BLaER1 (cell line): ENCODE measurements at regions not wholly inside any gene's neighbourhood (a gene's known extent, or its start where the extent isn't known, plus 50 kb on each side); places are given as distances from the start of the nearest gene placed in this dataset.

Experiments used
- H3K27ac ChIP-seq: shearing (Covaris generic); formaldehyde crosslinking; 2 replicates; pipeline ENCODE4 v1.8.1; 2022
- H3K27me3 ChIP-seq: shearing (Covaris generic); formaldehyde crosslinking; 2 replicates; pipeline ENCODE4 v1.8.1; 2022
- H3K36me3 ChIP-seq: shearing (Covaris generic); formaldehyde crosslinking; 2 replicates; pipeline ENCODE4 v1.8.1; 2022
- H3K4me1 ChIP-seq: shearing (Covaris generic); formaldehyde crosslinking; 2 replicates; pipeline ENCODE4 v1.8.1; 2022
- H3K4me2 ChIP-seq: shearing (Covaris generic); formaldehyde crosslinking; 2 replicates; pipeline ENCODE4 v1.8.1; 2022
- H3K4me3 ChIP-seq: shearing (Covaris generic); formaldehyde crosslinking; 2 replicates; pipeline ENCODE4 v1.8.1; 2022
- H3K9ac ChIP-seq: shearing (Covaris generic); formaldehyde crosslinking; 2 replicates; pipeline ENCODE4 v1.8.1; 2022
- H3K9me3 ChIP-seq: shearing (Covaris generic); formaldehyde crosslinking; 2 replicates; pipeline ENCODE4 v1.8.1; 2022
- H4K20me1 ChIP-seq: shearing (Covaris generic); formaldehyde crosslinking; 2 replicates; pipeline ENCODE4 v1.8.1; 2022
- Cebpa-rat ChIP-seq: shearing (Covaris generic); IDR thresholded peaks from 2 replicates; pipeline ENCODE4 v1.8.1; 2022

DNA sequence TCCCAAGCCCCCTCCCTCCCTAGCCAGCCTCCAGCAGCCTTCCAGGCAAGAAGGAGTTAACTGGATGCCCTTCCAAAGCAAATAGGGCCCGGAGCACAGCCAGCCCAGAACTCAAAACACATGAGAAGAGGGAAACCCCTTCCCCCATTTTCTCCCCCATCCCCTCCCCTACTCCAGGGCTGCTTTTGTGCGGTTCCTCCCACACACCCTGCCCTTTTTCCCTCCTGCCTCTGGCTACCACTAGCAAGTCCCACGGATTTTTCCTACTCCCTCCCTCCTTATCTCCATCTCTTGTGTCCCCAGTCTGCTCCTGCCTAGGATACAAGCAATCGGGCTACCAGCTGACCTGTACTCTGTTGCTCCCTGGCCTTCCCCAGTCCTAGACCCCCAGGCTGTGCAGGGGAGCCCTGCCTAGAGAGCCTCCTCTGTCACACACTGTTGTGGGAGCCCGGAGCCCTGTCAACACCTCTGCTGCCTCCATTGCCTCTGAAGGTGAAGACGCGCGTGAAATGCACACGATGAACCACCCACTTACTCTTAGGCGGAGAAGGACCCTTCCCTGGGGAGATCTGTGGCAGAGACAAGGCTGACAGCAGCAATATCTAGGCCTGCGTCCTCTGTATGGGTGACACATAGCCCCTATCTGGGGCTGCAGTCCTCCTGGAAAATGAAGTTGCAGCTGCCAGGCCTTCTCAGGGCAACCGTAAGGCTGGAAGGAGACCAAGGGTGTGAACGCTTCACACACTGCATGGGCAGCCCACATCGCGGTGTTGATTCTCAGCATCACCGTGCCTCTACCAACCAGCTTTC, 282.8 kb downstream of the MN1 start:
- Histone ChIP-seq H3K27ac (no peak overlapping the region), H4K20me1 (no peaks in the 10 kb centered on the region), H3K9me3 (no peaks in the 10 kb centered on the region), H3K9ac (no peak overlapping the region), H3K4me2 (no peak overlapping the region), H3K4me1 (peaks cover 24% of the 10 kb centered on the region), H3K27me3 (no peaks in the 10 kb centered on the region), H3K4me3 (no peak overlapping the region), H3K36me3 (no peaks in the 10 kb centered on the region)
- TF ChIP-seq Cebpa-rat = no peak

DNA sequence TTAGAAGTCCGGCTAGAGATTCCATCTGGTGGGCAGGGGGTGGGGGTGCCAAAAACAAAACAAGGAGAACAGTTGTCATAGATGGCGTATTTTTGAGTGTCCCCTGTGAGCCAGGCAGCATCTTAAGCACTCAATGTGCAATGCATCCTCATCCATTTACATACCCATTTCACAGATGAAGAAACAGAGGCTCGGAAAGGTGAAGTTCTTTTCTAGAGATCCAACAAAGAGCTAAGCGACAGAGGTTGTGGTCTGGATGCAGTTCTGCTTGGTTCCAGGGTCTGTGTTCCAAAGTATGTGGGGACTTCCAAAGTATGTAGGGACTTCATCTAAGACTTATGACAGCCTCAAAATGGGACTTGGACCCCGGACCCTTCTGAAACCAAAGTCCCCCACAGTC, 277.8 kb downstream of the MN1 start:
- H3K4me3 ChIP-seq = no peak overlapping the region
- no peak overlapping the region for H3K27ac ChIP-seq
- no peaks in the 10 kb centered on the region for H4K20me1 ChIP-seq
- no peaks in the 10 kb centered on the region for H3K36me3 ChIP-seq
- TF ChIP-seq Cebpa-rat = no peak
- H3K4me1 ChIP-seq = peaks cover 23% of the 10 kb centered on the region
- H3K27me3 ChIP-seq = no peaks in the 10 kb centered on the region
- 0 out of 2 replicates have a peak overlapping the region, but pooled peaks have one; percentile 40 for H3K4me2 ChIP-seq
- no peaks in the 10 kb centered on the region for H3K9me3 ChIP-seq
- no peak overlapping the region for H3K9ac ChIP-seq

DNA sequence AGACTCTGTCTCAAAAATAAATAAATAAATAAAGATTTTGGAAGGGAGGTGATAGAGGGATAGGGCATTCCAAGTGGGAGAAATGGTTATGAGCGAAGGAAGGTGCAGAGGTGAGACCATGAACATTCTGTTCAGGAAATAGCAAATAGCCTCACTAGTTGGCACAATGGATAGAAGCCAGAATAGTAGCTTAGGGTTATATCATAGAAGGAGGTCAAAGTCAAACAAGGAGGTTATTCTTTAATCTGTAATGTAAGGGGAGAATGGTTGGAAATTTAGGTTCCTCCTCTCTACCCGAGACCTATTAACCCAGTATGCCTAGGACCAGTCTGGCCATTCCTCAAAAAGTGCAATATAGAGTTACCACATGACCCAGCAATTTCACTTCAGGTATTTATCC, 275.8 kb downstream of the MN1 start:
- Histone ChIP-seq H3K4me2 (no peak overlapping the region), H3K4me1 (peaks cover 28% of the 10 kb centered on the region)

DNA sequence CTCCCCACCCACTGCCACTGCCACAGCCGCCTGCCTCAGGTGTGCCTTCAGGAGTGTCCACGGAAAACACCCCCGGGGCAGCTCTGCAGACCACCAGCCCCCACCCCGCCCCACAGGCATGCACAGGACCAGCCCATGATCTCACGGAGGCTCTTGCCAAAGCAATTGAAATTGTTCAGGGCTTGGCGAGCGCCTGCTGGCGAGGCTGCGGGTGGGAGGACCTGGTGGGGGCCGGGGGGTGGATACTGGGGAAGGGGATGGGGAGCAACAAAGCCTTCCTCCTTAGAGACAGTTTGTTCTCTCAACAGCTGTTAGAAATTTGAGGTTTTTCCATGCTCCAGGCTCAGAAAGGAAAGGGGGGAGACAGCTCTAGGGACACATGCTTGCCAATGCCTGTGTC, 274.7 kb downstream of the MN1 start:
- H3K9me3 ChIP-seq = no peaks in the 10 kb centered on the region
- no peak overlapping the region for H3K4me3 ChIP-seq
- no peak overlapping the region for H3K27ac ChIP-seq
- no peak overlapping the region for H3K4me2 ChIP-seq
- TF ChIP-seq Cebpa-rat = no peak
- no peak overlapping the region for H3K9ac ChIP-seq
- no peaks in the 10 kb centered on the region for H3K27me3 ChIP-seq
- no peaks in the 10 kb centered on the region for H3K36me3 ChIP-seq
- H4K20me1 ChIP-seq = no peaks in the 10 kb centered on the region
- peaks cover 28% of the 10 kb centered on the region for H3K4me1 ChIP-seq

More for the DNA sequence above, 275.8 kb downstream of the MN1 start:
- Histone ChIP-seq H3K36me3 (no peaks in the 10 kb centered on the region), H3K4me3 (no peak overlapping the region), H3K27me3 (no peaks in the 10 kb centered on the region), H4K20me1 (no peaks in the 10 kb centered on the region), H3K27ac (no peak overlapping the region), H3K9me3 (no peaks in the 10 kb centered on the region), H3K9ac (no peak overlapping the region)
- TF ChIP-seq Cebpa-rat = no peak

DNA sequence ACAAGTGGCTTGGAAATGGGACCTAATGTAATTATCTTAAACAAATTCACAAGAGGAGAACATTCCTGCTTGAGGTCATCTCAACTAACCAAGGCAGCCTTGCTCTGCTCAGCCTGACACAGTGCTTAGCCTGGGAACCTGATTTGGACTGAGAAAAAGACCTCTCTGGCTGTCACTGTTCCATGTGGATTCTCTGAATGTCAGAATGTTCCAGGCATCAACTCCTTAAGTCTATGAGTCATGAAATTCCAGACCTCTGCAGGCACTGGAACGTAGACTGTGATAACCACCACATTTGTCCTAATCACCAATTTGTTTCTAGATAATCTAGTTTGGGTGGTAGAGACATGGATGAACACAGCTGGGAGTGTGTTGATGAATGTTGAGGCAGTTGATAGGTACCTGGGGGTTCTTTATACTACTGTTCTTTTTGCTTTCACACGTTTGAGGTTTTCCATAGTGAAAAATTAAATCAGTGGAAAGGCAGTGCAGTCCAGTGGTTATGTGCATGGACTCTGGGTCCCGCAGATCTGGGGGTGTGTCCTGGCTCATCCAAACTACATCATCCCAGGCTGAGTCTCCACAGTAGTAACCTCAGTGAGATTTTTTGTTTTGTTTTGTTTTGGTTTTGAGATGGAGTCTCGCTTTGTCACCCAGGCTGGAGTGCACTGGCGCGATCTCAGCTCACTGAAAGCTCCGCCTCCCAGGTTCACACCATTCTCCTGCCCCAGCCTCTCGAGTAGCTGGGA, 269.6 kb downstream of the MN1 start:
- no peaks in the 10 kb centered on the region for H3K9me3 ChIP-seq
- H3K4me2 ChIP-seq = no peak overlapping the region
- H3K9ac ChIP-seq = no peak overlapping the region
- peaks cover 15% of the 10 kb centered on the region for H3K4me1 ChIP-seq
- no peaks in the 10 kb centered on the region for H3K27me3 ChIP-seq
- H3K4me3 ChIP-seq = no peak overlapping the region
- H3K36me3 ChIP-seq = no peaks in the 10 kb centered on the region
- no peak overlapping the region for H3K27ac ChIP-seq
- TF ChIP-seq Cebpa-rat = no peak
- no peaks in the 10 kb centered on the region for H4K20me1 ChIP-seq

DNA sequence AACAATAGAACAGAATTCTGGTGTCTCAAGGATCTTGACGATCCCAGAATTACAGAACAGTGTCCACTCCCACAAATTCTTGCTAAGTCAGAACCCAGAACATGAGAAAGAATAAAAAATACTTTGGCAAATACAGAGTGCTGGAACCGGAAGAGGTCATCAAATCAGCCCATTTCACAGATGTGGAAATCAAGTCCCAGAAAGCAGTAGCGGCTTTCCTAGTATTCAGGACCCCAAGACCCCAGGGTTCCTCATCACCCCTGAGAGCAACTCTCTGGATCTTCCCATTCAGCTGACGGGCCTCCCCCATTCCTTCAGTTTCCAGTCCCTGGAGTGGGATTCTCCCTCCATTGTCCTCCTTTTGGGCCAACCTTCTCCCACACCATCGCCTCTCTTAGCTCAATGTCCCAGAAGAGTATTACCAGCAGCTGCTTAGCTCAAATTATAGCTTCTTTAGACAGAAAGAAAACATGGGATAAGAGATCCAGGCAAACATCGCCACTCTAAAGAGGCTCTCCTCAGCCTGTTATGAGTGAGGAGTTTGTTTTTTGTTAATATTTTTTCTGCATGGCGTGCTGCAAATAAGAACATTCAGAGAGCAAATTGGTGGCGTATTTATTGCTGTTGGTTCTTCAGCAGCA, 268.3 kb downstream of the MN1 start:
- Histone ChIP-seq H3K9ac (no peak overlapping the region), H3K9me3 (no peaks in the 10 kb centered on the region), H4K20me1 (no peaks in the 10 kb centered on the region), H3K27me3 (no peaks in the 10 kb centered on the region), H3K27ac (no peak overlapping the region), H3K4me2 (no peak overlapping the region), H3K4me3 (no peak overlapping the region), H3K36me3 (no peaks in the 10 kb centered on the region), H3K4me1 (peaks cover 20% of the 10 kb centered on the region)
- no peak for TF ChIP-seq Cebpa-rat

DNA sequence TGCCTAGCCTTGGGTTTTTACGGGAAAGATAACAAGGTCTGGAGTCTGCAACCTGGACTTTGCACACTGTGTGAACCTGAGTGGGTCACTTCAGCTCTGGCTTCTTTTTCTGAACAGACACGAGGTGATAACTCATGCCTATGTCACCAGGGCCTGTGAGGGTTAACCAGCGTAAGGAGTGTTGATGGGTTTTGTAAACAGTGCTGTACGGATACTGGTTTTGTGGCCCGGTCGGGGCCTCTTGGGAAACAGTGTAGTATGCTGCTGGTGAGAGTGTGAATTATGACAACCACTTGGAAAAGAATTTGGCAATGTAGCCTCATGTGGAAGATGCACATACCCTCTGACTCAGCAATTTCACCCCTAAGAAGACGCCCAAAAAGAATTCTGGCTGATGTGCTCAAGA, 266.8 kb downstream of the MN1 start:
- no peak for TF ChIP-seq Cebpa-rat
- Histone ChIP-seq H4K20me1 (no peaks in the 10 kb centered on the region), H3K27ac (no peak overlapping the region), H3K4me2 (no peak overlapping the region), H3K9ac (no peak overlapping the region), H3K4me1 (peaks cover 10% of the 10 kb centered on the region), H3K4me3 (no peak overlapping the region), H3K9me3 (no peaks in the 10 kb centered on the region), H3K36me3 (no peaks in the 10 kb centered on the region), H3K27me3 (no peaks in the 10 kb centered on the region)

DNA sequence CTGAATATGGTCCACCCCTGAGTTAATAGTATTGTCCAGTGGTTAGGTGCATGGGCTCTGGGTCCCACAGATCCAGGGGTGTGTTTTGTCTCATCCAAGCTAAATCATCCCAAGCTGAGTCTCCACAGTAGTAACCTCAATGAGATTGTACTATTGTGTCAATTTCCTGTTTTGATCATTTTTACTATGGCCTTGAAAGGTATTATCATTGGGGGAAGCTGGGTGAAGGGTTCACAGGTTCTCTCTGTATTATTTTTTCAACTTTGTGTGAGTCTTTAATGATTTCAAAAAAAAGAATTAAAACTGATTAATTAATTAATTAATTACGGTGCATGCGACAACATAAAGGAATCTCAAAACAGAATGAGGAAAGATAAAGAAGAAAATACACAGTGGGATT, 266.1 kb downstream of the MN1 start:
- H3K36me3 ChIP-seq = no peaks in the 10 kb centered on the region
- no peak overlapping the region for H3K4me3 ChIP-seq
- no peaks in the 10 kb centered on the region for H3K9me3 ChIP-seq
- no peak overlapping the region for H3K27ac ChIP-seq
- no peaks in the 10 kb centered on the region for H4K20me1 ChIP-seq
- no peak overlapping the region for H3K9ac ChIP-seq
- H3K4me1 ChIP-seq = peaks cover 10% of the 10 kb centered on the region
- no peak overlapping the region for H3K4me2 ChIP-seq
- H3K27me3 ChIP-seq = no peaks in the 10 kb centered on the region
- no peak for TF ChIP-seq Cebpa-rat

DNA sequence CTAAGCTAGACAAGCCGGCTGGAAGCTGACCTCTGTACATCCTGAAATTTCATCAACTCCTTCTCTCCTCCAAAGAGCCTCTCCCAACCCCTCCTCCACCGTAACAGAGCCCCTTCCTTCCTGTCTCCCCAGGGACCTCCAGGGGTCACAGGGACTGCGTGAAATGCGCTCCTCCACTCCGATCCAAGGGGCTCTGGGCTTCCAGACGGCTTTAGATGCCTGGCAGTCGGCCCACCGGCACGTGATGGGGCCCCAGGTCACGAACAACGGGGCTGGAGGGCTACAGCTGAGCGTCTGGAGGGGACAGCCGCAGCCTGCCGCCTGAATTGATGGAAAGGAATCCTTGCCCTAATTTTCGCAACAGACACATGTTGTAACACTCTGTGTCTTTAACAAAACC, 264.1 kb downstream of the MN1 start:
- Histone ChIP-seq H3K4me2 (peak overlapping the region; percentile 31; the same call in 1 of the 2 replicates), H3K27ac (no peak overlapping the region; the same call in 1 of the 2 replicates), H3K36me3 (no peaks in the 10 kb centered on the region), H3K9me3 (no peaks in the 10 kb centered on the region), H4K20me1 (no peaks in the 10 kb centered on the region), H3K9ac (no peak overlapping the region), H3K4me3 (no peak overlapping the region), H3K27me3 (no peaks in the 10 kb centered on the region), H3K4me1 (peaks cover 23% of the 10 kb centered on the region)
- TF ChIP-seq Cebpa-rat = no peak

DNA sequence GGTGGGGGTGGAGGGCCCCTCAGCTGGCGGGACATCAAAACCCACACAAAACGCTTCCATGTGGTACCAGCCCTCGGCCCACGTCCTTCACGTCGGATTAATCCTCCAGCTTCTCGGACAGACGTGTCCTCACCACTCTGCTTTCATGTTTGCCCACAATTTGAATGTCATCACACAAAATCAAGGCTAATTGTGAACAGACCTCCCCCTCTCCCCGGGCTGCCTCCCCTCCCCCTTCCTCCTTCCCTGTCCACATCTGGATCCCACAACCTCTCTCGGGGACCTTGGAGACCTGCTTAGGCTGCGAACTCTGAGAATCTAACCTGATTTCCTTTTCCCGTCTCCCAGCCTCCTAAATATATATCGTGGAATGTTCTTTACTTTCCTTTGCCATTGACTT, 262.9 kb downstream of the MN1 start:
- H3K27me3 ChIP-seq = no peaks in the 10 kb centered on the region
- peaks cover 35% of the 10 kb centered on the region for H3K4me1 ChIP-seq
- H3K36me3 ChIP-seq = no peaks in the 10 kb centered on the region
- no peak overlapping the region for H3K9ac ChIP-seq
- H3K9me3 ChIP-seq = no peaks in the 10 kb centered on the region
- TF ChIP-seq Cebpa-rat = no peak
- H3K4me2 ChIP-seq = no peak overlapping the region
- H3K4me3 ChIP-seq = no peak overlapping the region
- no peak overlapping the region for H3K27ac ChIP-seq
- H4K20me1 ChIP-seq = no peaks in the 10 kb centered on the region
